Islet precursor cell (in vitro differentiated cells): ENCODE measurements at regions not wholly inside any gene's neighbourhood (a gene's known extent, or its start where the extent isn't known, plus 50 kb on each side); places are given as distances from the start of the nearest gene placed in this dataset.

Experiments used
- DNase-seq: peaks from one replicate; pipeline ENCODE4 v3.0.0-alpha.2; 2018

DNA sequence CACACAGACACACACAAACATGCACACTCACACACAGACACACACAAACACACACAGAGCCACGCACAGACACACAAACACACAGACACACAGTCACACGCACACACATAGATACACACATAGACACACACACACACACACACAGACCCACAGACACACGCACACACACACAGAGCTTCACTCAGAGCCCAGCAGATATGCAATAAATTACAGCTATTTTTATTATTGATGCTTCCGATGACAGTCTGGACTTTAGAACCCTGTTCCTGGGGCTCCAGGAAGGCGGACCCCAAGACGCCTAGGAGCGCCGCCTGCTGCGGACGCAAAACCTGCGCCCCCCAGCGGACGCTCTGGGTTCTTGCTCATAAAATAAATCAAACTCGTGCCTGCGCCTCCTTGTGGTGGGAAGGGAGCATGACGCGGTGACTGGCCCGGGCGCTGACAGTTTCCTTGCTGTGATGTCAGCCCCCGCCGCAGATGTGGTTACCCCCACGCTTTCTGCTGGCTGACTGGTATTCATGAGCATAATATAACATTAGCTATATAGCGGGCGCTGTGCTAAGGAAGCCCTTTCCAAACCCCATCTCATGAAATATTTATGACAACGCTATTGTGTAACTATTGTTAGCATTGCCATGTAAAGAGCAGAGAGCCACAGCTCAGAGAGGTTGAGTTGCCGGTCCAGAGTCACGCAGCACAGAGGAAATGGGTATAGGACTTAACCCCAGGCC, 64.4 kb upstream of the TM9SF2 start:
- DNase-seq = peak; percentile 90

DNA sequence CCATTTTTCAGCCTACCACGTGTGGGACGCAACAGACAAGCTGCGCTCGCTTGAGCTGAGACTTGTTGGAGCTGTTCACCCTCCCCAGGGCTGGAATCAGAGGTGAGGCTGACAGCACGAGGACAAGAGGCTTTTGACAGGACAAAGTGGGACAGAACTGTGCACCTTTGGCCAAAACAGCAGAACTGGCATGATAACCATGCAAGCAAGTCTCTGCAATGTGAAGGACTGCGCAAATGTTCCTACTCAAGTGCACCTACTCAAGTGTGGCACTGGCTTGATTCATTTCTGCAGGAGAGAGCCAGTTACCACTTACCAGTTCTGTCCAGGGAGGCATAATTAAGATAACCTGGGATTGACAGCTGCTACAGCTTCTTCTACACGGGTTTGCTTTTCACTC, 62.2 kb upstream of the TM9SF2 start:
- DNase-seq = no peak

DNA sequence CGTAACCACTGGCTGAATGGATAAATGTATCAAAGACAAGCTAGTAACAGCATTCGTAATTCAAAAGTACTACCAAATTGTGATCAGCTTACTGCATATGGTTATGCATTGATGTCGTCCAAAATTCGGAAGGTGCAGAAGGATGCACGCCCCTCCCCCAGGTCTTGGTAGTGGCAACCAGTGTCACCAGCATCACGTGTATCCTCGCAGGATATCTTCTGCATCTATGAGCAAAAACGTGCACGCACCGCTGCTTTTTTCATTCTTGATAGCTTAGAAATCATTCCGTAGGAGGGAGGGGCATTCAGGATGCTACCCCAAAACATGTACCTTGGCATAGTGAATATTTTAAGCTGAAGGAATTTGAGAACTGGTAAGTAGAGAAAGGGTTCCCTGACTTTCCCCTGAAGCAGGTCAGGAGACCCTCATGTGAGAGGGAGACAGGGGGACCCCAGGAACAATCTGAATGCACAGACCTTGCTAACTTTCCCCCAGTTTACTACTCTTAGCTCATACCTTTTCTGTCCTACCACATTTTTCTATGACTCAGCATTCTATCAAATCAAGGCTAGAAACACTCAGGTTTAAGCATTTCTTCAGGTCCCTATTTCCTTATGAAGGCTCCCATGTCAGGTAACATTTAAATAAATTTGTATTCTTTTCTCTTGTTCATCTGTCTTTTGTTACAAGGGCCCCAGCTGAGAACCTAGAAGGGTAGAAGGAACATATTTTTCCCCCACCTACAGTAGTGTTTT, 61.2 kb upstream of the TM9SF2 start:
- DNase-seq = no peak

DNA sequence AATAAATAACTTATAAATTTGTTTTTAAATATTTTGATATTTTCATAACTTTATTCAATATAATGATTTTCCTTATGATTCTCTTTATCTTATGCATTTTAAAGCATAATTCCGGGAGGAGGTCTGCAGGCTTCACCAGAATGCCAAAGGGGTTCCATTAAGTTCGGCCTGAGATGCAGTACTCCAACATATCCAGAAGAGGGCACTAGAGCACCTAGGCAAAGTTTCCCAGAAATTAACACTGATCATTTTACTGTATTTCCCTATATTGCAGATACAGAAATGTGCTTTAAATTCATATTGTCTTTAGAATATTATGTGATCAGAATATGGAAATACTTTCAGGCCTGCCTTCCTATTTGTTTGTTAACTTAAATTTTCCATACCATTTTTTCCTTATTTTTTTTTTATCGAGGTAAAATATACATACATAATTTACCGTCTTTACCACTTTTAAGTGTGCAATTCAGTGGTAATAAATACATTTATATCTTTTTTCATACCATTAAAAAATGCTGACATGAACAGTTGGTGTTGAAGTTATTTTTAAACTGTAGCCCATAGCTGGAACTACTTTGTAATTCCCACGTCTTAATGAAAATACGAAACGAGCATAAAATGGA, 58.9 kb upstream of the TM9SF2 start:
- DNase-seq = no peak

DNA sequence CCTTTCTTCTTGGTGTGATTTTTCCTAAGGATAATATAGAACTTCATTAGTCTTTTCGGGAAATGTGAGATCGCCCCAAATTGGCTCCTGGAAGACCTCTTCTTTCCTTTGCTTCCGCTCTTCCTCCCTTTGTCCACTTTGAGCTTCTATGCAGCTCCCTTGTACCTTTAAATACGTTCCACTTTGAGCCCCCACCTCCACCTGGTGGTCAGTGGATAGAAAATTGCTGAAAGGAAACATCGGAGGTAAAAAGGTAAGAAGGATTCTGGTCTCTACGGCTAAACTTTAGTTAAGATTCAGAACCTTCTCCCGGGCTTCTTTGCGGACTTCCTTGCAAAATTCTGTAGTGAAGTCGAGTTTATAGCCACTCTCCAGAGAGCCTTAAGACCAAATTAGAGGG, 55.0 kb upstream of the TM9SF2 start:
- no peak for DNase-seq

DNA sequence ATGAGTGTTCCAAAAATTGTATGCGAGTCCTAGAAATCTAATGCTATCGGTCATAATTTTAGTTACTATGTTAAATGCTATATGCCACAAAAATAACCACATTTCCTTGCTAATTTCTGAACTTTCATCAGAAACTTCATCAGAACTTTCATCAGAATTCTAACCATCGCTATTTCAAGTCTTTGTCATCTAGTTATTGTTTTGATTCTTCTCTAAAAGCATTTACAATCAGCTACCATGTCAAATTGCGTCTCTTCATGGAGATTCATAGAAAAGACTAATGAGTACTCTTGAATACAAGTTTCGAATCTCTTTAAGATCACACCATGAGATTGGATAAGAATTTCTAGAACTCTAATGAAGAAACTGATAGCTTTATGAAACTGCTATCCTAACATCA, 52.7 kb upstream of the TM9SF2 start:
- DNase-seq = no peak

DNA sequence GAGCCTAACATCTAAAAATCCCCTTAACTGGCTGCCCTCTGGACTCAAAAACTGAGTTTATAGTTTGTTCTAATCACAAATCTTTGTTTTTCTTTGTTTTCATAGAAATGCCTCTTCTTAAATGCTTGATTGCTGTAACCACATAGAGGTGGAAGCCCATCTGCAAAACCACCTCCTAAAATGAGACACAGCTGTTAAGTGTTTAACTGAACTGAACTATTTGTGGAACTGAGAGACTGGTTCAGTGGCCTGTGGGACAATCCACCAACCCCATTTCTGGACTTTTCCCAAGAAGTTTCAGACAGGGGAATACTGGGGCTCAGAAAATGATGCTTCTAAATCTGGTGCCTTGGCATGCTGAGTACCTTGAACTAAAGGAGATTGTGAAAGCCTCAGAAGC, 50.9 kb upstream of the TM9SF2 start:
- no peak for DNase-seq
